IMR-90 (cell line): ENCODE measurements at regions not wholly inside any gene's neighbourhood (a gene's known extent, or its start where the extent isn't known, plus 50 kb on each side); places are given as distances from the start of the nearest gene placed in this dataset.

ENCODE experiments used
- MXI1 ChIP-seq: IDR thresholded peaks from 2 replicates; pipeline ENCODE4 v1.6.1; 2012; ENCODE audit warnings: low read depth, mild to moderate bottlenecking, low read length, moderate library complexity, borderline replicate concordance
- POLR2A ChIP-seq: IDR thresholded peaks from 2 replicates; pipeline ENCODE4 v1.6.1; 2012; ENCODE audit warnings: mild to moderate bottlenecking, low read depth, low read length

DNA sequence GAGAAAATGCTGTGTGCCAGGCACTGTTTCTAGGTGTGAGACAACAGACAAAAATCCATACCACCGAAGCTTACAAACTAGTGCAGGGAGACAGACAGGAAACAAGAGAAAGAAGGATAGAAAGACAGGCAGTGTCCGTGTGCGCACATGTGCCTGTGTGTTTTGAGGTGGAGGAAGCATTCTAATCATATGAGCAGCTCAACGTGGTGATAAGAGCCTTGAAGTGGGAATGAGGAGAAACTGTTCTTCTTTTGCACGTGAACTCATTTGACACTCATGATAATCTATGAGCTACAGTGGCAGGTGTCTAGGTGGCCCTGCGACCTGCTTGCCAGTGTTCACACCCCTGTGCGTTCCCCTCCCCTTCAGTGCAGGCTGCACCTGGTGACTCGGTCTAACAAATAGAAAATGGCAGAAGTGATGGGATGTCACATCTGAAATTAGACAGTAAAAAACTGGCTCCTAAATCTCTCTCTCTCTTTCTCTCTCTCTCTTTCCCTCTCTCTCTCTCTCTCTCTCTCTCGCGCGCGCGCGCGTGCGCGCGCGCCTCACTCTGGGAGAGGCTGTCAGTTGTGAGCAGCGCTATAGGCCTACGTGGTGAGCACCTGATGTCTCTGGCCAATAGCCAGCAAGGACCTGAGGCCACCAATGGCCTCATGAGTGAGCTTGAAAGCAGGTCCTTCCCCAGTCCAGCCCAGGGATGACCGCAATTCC, 74.8 kb downstream of the EN1 start:
- TF ChIP-seq MXI1 = no peak
- TF ChIP-seq POLR2A = no peak
